CD4-positive, alpha-beta T cell treated with Interleukin-17A for 1 hour (primary cell): ENCODE measurements at regions not wholly inside any gene's neighbourhood (a gene's known extent, or its start where the extent isn't known, plus 50 kb on each side); places are given as distances from the start of the nearest gene placed in this dataset.

Source experiments
- DNase-seq: peaks from one replicate; pipeline ENCODE4 v3.0.0-alpha.2; 2020

GRCh38 chr20:39795401-39796272 is 833.5 kb downstream of the DHX35 start:
- DNase-seq = no peak

- DNase-seq = no peak
These were observed 830.2 kb downstream of the DHX35 start for GRCh38 chr20:39792334-39792733.

- DNase-seq = no peak
These were observed 827.3 kb downstream of the DHX35 start for GRCh38 chr20:39789411-39789810.

GRCh38 chr20:39785252-39785917 is 823.2 kb downstream of the DHX35 start:
- DNase-seq = no peak

GRCh38 chr20:39784693-39785092 is 822.5 kb downstream of the DHX35 start:
- DNase-seq = no peak

GRCh38 chr20:39778847-39779604 is 816.9 kb downstream of the DHX35 start:
- no peak for DNase-seq

- DNase-seq = no peak
These were observed 816.3 kb downstream of the DHX35 start for GRCh38 chr20:39778431-39778830.

GRCh38 chr20:39777610-39778009 is 815.5 kb downstream of the DHX35 start:
- no peak for DNase-seq

- no peak for DNase-seq
These were observed 813.0 kb downstream of the DHX35 start for GRCh38 chr20:39775110-39775509.

GRCh38 chr20:39773380-39774000 is 811.3 kb downstream of the DHX35 start:
- DNase-seq = no peak

GRCh38 chr20:39767352-39767751 is 805.2 kb downstream of the DHX35 start:
- DNase-seq = no peak

- no peak for DNase-seq
These were observed 804.2 kb downstream of the DHX35 start for GRCh38 chr20:39766333-39766732.

- no peak for DNase-seq
These were observed 800.6 kb downstream of the DHX35 start for GRCh38 chr20:39762716-39763115.

GRCh38 chr20:39758876-39759275 is 796.7 kb downstream of the DHX35 start:
- no peak for DNase-seq

- DNase-seq = no peak
These were observed 794.7 kb downstream of the DHX35 start for GRCh38 chr20:39756828-39757227.

GRCh38 chr20:39756369-39756768 is 794.2 kb downstream of the DHX35 start:
- no peak for DNase-seq

- DNase-seq = no peak
These were observed 790.2 kb downstream of the DHX35 start for GRCh38 chr20:39752262-39752876.

- no peak for DNase-seq
These were observed 789.5 kb downstream of the DHX35 start for GRCh38 chr20:39751557-39752137.

GRCh38 chr20:39745380-39745779 is 783.2 kb downstream of the DHX35 start:
- DNase-seq = no peak

GRCh38 chr20:39738651-39739050 is 776.5 kb downstream of the DHX35 start:
- DNase-seq = no peak

GRCh38 chr20:39736434-39737327 is 774.5 kb downstream of the DHX35 start:
- DNase-seq = no peak
